ENCODE measurements at regions not wholly inside any gene's neighbourhood (a gene's known extent, or its start where the extent isn't known, plus 50 kb on each side); places are given as distances from the start of the nearest gene placed in this dataset.

DNA sequence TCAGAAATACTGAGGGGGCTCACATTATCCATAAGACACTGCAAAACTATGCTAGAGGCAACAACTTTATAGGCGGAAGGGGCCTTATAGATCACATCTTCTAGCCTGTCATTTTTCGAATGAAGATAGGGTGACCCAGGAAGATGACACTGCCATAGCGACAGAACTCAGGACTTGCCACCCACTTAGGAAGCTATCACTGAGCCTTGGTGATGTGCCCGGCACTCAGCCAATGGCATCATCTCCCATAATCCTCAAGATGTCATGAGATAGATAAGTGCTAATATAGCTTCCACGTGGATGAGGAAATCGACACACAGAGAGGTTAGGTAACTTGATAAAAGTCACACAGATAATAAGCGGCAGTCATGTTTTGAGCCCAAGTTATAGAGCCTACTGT lies 346.6 kb downstream of the DHX15 start:
- no peak overlapping the region for H3K27ac ChIP-seq (ENCODE audit: low read depth, low read length)
- intact Hi-C loops (cut with micrococcal nuclease): no loop called here
- no peak overlapping the region for H3K4me3 Mint-ChIP-seq
- peaks cover 0 to 2% (median 0%) of the 10 kb centered on the region in 8 donors for H3K9me3 Mint-ChIP-seq
- H3K4me3 ChIP-seq (ENCODE audit: low read length in 2 of 2): no peak overlapping the region
- H3K4me1 ChIP-seq (ENCODE audit: insufficient read depth, low read length): no peaks in the 10 kb centered on the region
- POLR2A ChIA-PET (ENCODE audit: partially characterized antibody): no interaction called here
- no peak for DNase-seq
- H3K4me1 Mint-ChIP-seq: no peaks in the 10 kb centered on the region
- H3K27me3 ChIP-seq (ENCODE audit: insufficient read depth, low read length): no peaks in the 10 kb centered on the region
- CTCF ChIA-PET (ENCODE audit: partially characterized antibody): no interaction called here
- peaks cover 0 to 2% of the 10 kb centered on the region in 2 donors for H3K27me3 Mint-ChIP-seq
- H3K36me3 ChIP-seq (ENCODE audit: insufficient read depth, low read length): no peaks in the 10 kb centered on the region
- no peaks in the 10 kb centered on the region for H3K36me3 Mint-ChIP-seq
- no peak overlapping the region for H3K27ac Mint-ChIP-seq
- H3K9me3 ChIP-seq (ENCODE audit: control insufficient read depth in 1 of 2, low read length in 2 of 2): no peaks in the 10 kb centered on the region

DNA sequence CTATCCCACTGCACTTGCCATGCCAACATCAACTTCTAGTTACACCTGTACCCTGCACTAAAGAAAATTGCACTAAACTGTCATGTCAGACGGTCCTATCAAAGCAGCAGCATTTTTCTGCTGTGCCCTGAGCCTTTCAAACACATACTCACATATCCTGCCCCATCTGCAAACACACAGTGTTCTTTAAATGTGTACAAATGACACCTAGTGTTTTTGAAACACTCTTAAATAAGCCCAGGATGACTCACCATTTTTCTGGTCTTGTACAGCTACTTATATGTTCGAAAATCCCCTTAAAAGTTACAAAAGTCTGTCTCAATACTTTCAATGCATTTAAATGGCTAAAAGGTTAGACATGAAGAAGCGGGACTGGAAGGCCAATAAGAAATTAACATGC lies 346.7 kb upstream of the PPARGC1A start:
- H3K4me1 Mint-ChIP-seq: no peaks in the 10 kb centered on the region
- POLR2A ChIA-PET (ENCODE audit: partially characterized antibody): no interaction called here
- intact Hi-C loops (cut with micrococcal nuclease): no loop called here
- DNase-seq: no peak
- H3K27ac Mint-ChIP-seq: no peak overlapping the region
- no peak overlapping the region for H3K4me3 ChIP-seq (ENCODE audit: low read length in 2 of 2)
- no peak overlapping the region for H3K4me3 Mint-ChIP-seq
- no peak overlapping the region for H3K27ac ChIP-seq (ENCODE audit: low read depth, low read length)
- peaks cover 0 to 2% (median 0%) of the 10 kb centered on the region in 8 donors for H3K9me3 Mint-ChIP-seq
- H3K4me1 ChIP-seq (ENCODE audit: insufficient read depth, low read length): no peaks in the 10 kb centered on the region
- H3K27me3 ChIP-seq (ENCODE audit: insufficient read depth, low read length): no peaks in the 10 kb centered on the region
- CTCF ChIA-PET (ENCODE audit: partially characterized antibody): no interaction called here
- H3K9me3 ChIP-seq (ENCODE audit: control insufficient read depth in 1 of 2, low read length in 2 of 2): no peaks in the 10 kb centered on the region
- H3K36me3 Mint-ChIP-seq: no peaks in the 10 kb centered on the region
- no peaks in the 10 kb centered on the region for H3K36me3 ChIP-seq (ENCODE audit: insufficient read depth, low read length)
- peaks cover 0 to 2% of the 10 kb centered on the region in 2 donors for H3K27me3 Mint-ChIP-seq

DNA sequence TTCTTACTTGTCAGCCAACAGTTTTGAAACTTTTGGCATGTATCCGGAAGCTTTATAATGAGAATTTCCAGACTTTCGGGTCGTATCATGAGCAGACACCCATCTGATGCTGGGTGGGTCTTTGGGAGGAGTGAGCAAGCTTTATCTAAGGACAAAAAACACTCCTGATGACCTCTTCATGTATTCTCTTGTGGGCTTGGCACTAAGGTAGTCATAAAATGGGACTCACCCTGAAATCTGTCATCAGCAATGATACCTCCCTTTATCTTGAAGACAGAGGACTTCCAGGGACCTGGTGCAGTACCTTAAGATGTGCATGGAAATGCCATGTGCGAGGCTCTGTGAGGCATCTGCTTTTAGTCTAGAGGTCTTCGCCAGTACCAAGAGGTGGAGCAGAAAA lies 346.3 kb upstream of the PPARGC1A start:
- POLR2A ChIA-PET (ENCODE audit: partially characterized antibody): no interaction called here
- Mint-ChIP-seq H3K36me3 (no peaks in the 10 kb centered on the region), H3K4me3 (no peak overlapping the region), H3K27me3 (peaks cover 0 to 2% of the 10 kb centered on the region in 2 donors), H3K9me3 (peaks cover 0 to 2% (median 0%) of the 10 kb centered on the region in 8 donors), H3K4me1 (no peaks in the 10 kb centered on the region), H3K27ac (no peak overlapping the region)
- CTCF ChIA-PET (ENCODE audit: partially characterized antibody): no interaction called here
- H3K4me1 ChIP-seq (ENCODE audit: insufficient read depth, low read length): no peaks in the 10 kb centered on the region
- no peak for DNase-seq
- no peak overlapping the region for H3K27ac ChIP-seq (ENCODE audit: low read depth, low read length)
- no peaks in the 10 kb centered on the region for H3K9me3 ChIP-seq (ENCODE audit: control insufficient read depth in 1 of 2, low read length in 2 of 2)
- H3K4me3 ChIP-seq (ENCODE audit: low read length in 2 of 2): no peak overlapping the region
- H3K36me3 ChIP-seq (ENCODE audit: insufficient read depth, low read length): no peaks in the 10 kb centered on the region
- no peaks in the 10 kb centered on the region for H3K27me3 ChIP-seq (ENCODE audit: insufficient read depth, low read length)
- intact Hi-C loops (cut with micrococcal nuclease): no loop called here

DNA sequence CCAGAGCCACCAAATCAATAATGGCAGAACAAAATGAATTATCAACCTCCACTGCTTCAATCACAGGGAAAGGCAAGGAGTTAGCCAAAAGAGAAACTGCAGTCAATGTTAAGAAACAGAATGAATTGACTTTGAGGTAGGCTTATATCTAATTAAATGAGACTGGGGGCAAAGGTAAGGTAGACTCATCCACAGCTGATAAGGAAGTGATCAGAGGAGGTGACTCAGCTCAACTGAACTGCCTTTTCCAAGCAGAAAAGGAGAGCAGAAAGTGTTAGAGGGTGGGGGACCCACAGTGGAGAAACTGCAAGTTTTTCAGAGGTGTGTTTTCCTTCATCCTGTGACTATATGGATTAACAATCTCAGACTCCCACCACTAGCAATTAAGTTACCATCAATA lies 345.8 kb upstream of the PPARGC1A start:
- H3K27me3 ChIP-seq (ENCODE audit: insufficient read depth, low read length): no peaks in the 10 kb centered on the region
- ChIA-PET CTCF (ENCODE audit: partially characterized antibody) (no interaction called here), POLR2A (ENCODE audit: partially characterized antibody) (no interaction called here)
- Mint-ChIP-seq H3K36me3 (no peaks in the 10 kb centered on the region), H3K4me1 (no peaks in the 10 kb centered on the region), H3K9me3 (peaks cover 0 to 2% (median 0%) of the 10 kb centered on the region in 8 donors), H3K27me3 (peaks cover 0 to 2% of the 10 kb centered on the region in 2 donors), H3K27ac (no peak overlapping the region), H3K4me3 (no peak overlapping the region)
- H3K4me3 ChIP-seq (ENCODE audit: low read length in 2 of 2): no peak overlapping the region
- H3K36me3 ChIP-seq (ENCODE audit: insufficient read depth, low read length): no peaks in the 10 kb centered on the region
- H3K9me3 ChIP-seq (ENCODE audit: control insufficient read depth in 1 of 2, low read length in 2 of 2): no peaks in the 10 kb centered on the region
- no peaks in the 10 kb centered on the region for H3K4me1 ChIP-seq (ENCODE audit: insufficient read depth, low read length)
- intact Hi-C loops (cut with micrococcal nuclease): no loop called here
- DNase-seq: no peak
- H3K27ac ChIP-seq (ENCODE audit: low read depth, low read length): no peak overlapping the region

DNA sequence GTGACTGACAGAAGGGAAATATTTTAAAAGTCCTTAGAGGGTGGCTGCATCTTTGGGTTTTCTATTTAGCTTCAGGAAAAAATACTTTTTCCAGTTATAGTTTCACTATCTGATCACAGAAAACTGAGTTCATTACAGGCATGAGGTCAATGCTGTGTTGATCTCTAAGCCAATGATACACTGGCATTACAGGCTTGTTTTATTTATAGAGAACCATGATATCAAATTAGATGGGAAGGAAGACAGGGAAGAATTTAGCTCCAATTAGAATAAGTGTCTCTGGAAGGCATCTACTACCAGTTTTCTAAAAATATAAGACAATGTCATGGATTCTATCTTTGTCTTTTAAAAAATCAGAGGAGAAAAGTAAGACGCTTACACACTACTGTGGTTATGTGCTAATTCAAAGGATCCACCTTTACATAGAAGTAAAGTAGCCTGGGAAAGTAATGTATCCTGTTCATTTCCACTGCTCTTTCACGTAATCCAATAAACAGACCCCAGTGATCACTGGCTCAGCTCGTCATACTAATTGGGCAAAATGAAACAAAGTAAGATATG lies 344.5 kb upstream of the PPARGC1A start:
- H3K4me3 Mint-ChIP-seq: no peak overlapping the region
- POLR2A ChIA-PET (ENCODE audit: partially characterized antibody): no interaction called here

DNA sequence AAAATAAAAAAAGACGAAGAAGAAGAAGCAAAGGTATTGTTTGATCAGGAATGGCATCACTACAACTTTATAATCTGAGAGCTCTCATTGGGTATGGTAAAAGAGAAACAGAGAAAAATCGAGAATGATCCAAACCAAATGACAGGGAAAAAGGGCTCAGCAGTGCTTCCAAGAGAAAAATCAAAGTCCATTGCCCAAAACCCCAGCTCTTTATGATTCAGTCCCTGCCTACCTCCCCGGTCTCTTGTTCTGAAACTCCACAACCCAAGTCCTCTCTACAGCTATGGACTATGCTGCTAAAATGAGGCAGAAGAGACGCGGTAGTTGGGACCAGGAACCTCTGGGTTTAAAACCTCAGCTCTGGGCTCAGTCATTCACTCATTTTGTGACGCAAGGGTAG lies 341.1 kb upstream of the PPARGC1A start:
- peaks cover 3% of the 10 kb centered on the region for H3K27me3 ChIP-seq (ENCODE audit: insufficient read depth, low read length)
- CTCF ChIA-PET (ENCODE audit: partially characterized antibody): no interaction called here
- H3K27me3 Mint-ChIP-seq: peaks cover 0 to 2% of the 10 kb centered on the region in 2 donors
- POLR2A ChIA-PET (ENCODE audit: partially characterized antibody): no interaction called here
- no peak overlapping the region for H3K27ac Mint-ChIP-seq
- H3K4me1 ChIP-seq (ENCODE audit: insufficient read depth, low read length): no peaks in the 10 kb centered on the region
- no peak overlapping the region for H3K4me3 Mint-ChIP-seq
- H3K36me3 Mint-ChIP-seq: no peaks in the 10 kb centered on the region
- intact Hi-C loops (cut with micrococcal nuclease): no loop called here
- peaks cover 0 to 10% (median 3%) of the 10 kb centered on the region in 8 donors for H3K9me3 Mint-ChIP-seq
- DNase-seq: no peak
- H3K4me1 Mint-ChIP-seq: no peaks in the 10 kb centered on the region
- H3K9me3 ChIP-seq (ENCODE audit: control insufficient read depth in 1 of 2, low read length in 2 of 2): no peaks in the 10 kb centered on the region
- H3K4me3 ChIP-seq (ENCODE audit: low read length in 2 of 2): no peak overlapping the region
- no peak overlapping the region for H3K27ac ChIP-seq (ENCODE audit: low read depth, low read length)
- no peaks in the 10 kb centered on the region for H3K36me3 ChIP-seq (ENCODE audit: insufficient read depth, low read length)

More for the DNA sequence above, 344.5 kb upstream of the PPARGC1A start:
- DNase-seq: no peak
- Histone ChIP-seq H3K27me3 (ENCODE audit: insufficient read depth, low read length) (peaks cover 3% of the 10 kb centered on the region), H3K27ac (ENCODE audit: low read depth, low read length) (no peak overlapping the region), H3K4me3 (ENCODE audit: low read length in 2 of 2) (no peak overlapping the region), H3K9me3 (ENCODE audit: control insufficient read depth in 1 of 2, low read length in 2 of 2) (no peaks in the 10 kb centered on the region), H3K4me1 (ENCODE audit: insufficient read depth, low read length) (no peaks in the 10 kb centered on the region), H3K36me3 (ENCODE audit: insufficient read depth, low read length) (no peaks in the 10 kb centered on the region)
- peaks cover 0 to 2% of the 10 kb centered on the region in 2 donors for H3K27me3 Mint-ChIP-seq
- H3K36me3 Mint-ChIP-seq: no peaks in the 10 kb centered on the region
- H3K4me1 Mint-ChIP-seq: no peaks in the 10 kb centered on the region
- intact Hi-C loops (cut with micrococcal nuclease): no loop called here
- CTCF ChIA-PET (ENCODE audit: partially characterized antibody): no interaction called here
- H3K9me3 Mint-ChIP-seq: peaks cover 0 to 6% (median 3%) of the 10 kb centered on the region in 8 donors
- H3K27ac Mint-ChIP-seq: no peak overlapping the region

DNA sequence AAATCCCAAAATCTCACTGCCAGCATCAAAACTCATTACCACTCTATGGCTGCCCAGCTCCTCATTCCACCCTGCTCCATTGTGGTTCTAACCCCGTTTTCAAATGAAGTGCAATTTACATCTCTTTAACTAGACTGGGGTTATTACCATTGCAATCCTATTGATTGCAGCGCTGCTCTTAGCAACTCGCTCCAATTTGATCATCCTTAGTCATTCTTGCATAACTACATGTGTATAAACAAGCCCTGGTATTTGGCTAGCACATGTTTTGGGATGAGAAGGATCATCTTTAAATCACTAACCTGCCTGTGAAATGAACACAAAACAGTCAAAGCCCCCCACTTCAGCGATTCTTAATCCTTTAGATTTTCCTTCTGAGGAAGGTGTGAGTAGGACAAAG lies 340.1 kb upstream of the PPARGC1A start:
- CTCF ChIA-PET (ENCODE audit: partially characterized antibody): no interaction called here

DNA sequence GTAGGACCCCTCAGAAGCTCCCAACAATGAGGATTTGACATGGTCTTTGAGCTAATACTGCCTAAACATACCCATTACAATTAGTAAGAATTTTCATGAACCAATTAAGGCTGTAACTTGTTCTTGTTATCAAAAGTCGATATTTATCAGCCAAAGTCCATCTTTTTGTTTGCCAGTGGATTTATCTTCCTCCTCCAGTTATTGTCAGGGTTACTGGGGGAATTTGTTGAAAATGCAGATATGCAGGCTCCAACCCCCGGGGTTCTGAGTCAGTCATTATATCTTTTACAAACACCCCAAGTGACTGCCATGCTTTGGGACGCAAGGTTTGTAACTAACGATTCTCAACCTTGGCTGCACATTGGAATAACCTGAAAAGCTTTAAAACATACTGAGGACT lies 338.8 kb upstream of the PPARGC1A start:
- Histone ChIP-seq H3K27me3 (ENCODE audit: insufficient read depth, low read length) (peaks cover 3% of the 10 kb centered on the region), H3K27ac (ENCODE audit: low read depth, low read length) (no peak overlapping the region), H3K4me1 (ENCODE audit: insufficient read depth, low read length) (no peaks in the 10 kb centered on the region), H3K9me3 (ENCODE audit: control insufficient read depth in 1 of 2, low read length in 2 of 2) (no peaks in the 10 kb centered on the region), H3K36me3 (ENCODE audit: insufficient read depth, low read length) (no peaks in the 10 kb centered on the region), H3K4me3 (ENCODE audit: low read length in 2 of 2) (no peak overlapping the region)
- ChIA-PET CTCF (ENCODE audit: partially characterized antibody) (no interaction called here), POLR2A (ENCODE audit: partially characterized antibody) (no interaction called here)
- DNase-seq: no peak
- Mint-ChIP-seq H3K4me1 (no peaks in the 10 kb centered on the region), H3K27ac (no peak overlapping the region), H3K36me3 (no peaks in the 10 kb centered on the region), H3K4me3 (no peak overlapping the region), H3K9me3 (peaks cover 0 to 12% (median 7%) of the 10 kb centered on the region in 8 donors), H3K27me3 (peaks cover 0 to 5% of the 10 kb centered on the region in 2 donors)
- intact Hi-C loops (cut with micrococcal nuclease): no loop called here

More for the DNA sequence above, 340.1 kb upstream of the PPARGC1A start:
- intact Hi-C loops (cut with micrococcal nuclease): no loop called here
- no peaks in the 10 kb centered on the region for H3K9me3 ChIP-seq (ENCODE audit: control insufficient read depth in 1 of 2, low read length in 2 of 2)
- no peaks in the 10 kb centered on the region for H3K4me1 ChIP-seq (ENCODE audit: insufficient read depth, low read length)
- H3K4me3 ChIP-seq (ENCODE audit: low read length in 2 of 2): no peak overlapping the region
- Mint-ChIP-seq H3K27ac (no peak overlapping the region), H3K27me3 (peaks cover 0 to 5% of the 10 kb centered on the region in 2 donors), H3K36me3 (no peaks in the 10 kb centered on the region), H3K9me3 (peaks cover 0 to 10% (median 5%) of the 10 kb centered on the region in 8 donors), H3K4me3 (no peak overlapping the region), H3K4me1 (no peaks in the 10 kb centered on the region)
- POLR2A ChIA-PET (ENCODE audit: partially characterized antibody): no interaction called here
- H3K27me3 ChIP-seq (ENCODE audit: insufficient read depth, low read length): peaks cover 3% of the 10 kb centered on the region
- no peaks in the 10 kb centered on the region for H3K36me3 ChIP-seq (ENCODE audit: insufficient read depth, low read length)
- DNase-seq: no peak
- H3K27ac ChIP-seq (ENCODE audit: low read depth, low read length): no peak overlapping the region

All from CD4-positive, alpha-beta memory T cell (primary cell).